H1 (cell line): ENCODE measurements at regions not wholly inside any gene's neighbourhood (a gene's known extent, or its start where the extent isn't known, plus 50 kb on each side); places are given as distances from the start of the nearest gene placed in this dataset.

Experiments
- BCL11A ChIP-seq, 2 experiments: IDR thresholded peaks; one replicate each; pipeline ENCODE4 v1.6.1; 2011; ENCODE audit warnings: low read depth in 2 of 2, low read length in 2 of 2, mild to moderate bottlenecking in 2 of 2
- CBX8 ChIP-seq: fragments of 300-800, 300-1000 bp; sonication (generic); IDR thresholded peaks from 2 replicates; pipeline ENCODE4 v1.7.1; 2016; ENCODE audit warnings: low read depth, low read length, borderline replicate concordance
- GTF2F1 ChIP-seq: IDR thresholded peaks from 2 replicates; pipeline ENCODE4 v1.6.1; 2012; ENCODE audit warnings: low read depth, low read length, improper control_type of control experiment, borderline replicate concordance
- KDM5A ChIP-seq: fragments of 200-600 bp; IDR thresholded peaks from 2 replicates; pipeline ENCODE4 v1.7.1; 2012; ENCODE audit warnings: mild to moderate bottlenecking, low read length, inconsistent platforms, mixed read lengths
- NANOG ChIP-seq: IDR thresholded peaks from 2 replicates; pipeline ENCODE4 v1.6.1; 2011; ENCODE audit warnings: low read length, low read depth, mild to moderate bottlenecking, inconsistent platforms; ENCODE audit not compliant: insufficient read depth, poor library complexity, severe bottlenecking
- SIN3A ChIP-seq, 2 experiments: IDR thresholded peaks in 1 of 2; conservative IDR thresholded peaks in 1 of 2; 2 replicates each; pipeline ENCODE4 v1.6.1; 2011 to 2012; ENCODE audit warnings: low read length in 2 of 2, improper control_type of control experiment in 1 of 2, low read depth in 1 of 2, mild to moderate bottlenecking in 1 of 2

DNA sequence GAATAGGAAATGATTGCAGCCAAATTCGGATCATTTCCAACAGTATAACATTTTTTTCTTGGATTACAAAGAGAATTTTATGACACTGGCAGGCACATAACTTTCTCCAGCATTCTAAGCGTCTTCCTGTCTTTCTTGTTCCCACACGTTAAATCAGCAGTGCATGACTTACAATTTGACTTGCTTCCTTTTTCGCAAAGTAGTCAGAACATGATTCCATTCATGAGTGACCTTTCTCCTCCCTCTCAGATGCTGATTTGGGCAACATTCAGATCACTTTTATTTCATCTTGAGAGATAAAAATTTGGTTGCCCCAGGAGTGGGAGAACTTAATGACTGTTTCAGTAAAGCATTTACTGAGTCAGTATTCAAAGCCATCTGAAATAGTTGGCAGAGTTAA lies 858.7 kb upstream of the ACVR2A start (continued):
- TF ChIP-seq NANOG (no peak), BCL11A (IDR thresholded peaks at IDR 0.05; ENCODE audit: low read depth in 2 of 2, low read length in 2 of 2) (no peak), GTF2F1 (no peak), CBX8 (no peak), KDM5A (no peak), SIN3A (conservative IDR thresholded peaks at IDR 0.05 in 1 of 2, IDR thresholded peaks at IDR 0.05 in 1 of 2; ENCODE audit: low read depth in 1 of 2, low read length in 2 of 2) (no peak)
- TF ChIP-seq, all 59 proteins: peak for 0
